OCI-LY7 (cell line): ENCODE measurements at regions not wholly inside any gene's neighbourhood (a gene's known extent, or its start where the extent isn't known, plus 50 kb on each side); places are given as distances from the start of the nearest gene placed in this dataset.

Experiments used
- BruUV-seq: library from RNA; stranded (reverse); fragments of 400-500 nt; replicated peaks from 2 replicates; lab custom pipeline; 2021; lab: Mats Ljungman, UMichigan
- CTCF ChIA-PET: fragments of 300-600 bp; sonication (Branson Sonifier 250); formaldehyde crosslinking; loops from one replicate; lab custom pipeline; 2022; ENCODE audit warnings: antibody characterized with exemption; ENCODE audit not compliant: unreplicated experiment; lab: Charles Lee
- POLR2A ChIA-PET: fragments of 300-600 bp; sonication (Branson Sonifier 250); formaldehyde crosslinking; loops from one replicate; lab custom pipeline; 2022; ENCODE audit warnings: antibody characterized with exemption; lab: Charles Lee
- DNase-seq: peaks from one replicate; pipeline ENCODE4 v3.0.0-alpha.2; 2015; ENCODE audit warnings: low spot score
- H2AFZ ChIP-seq: fragments of 200-600 bp; sonication (generic), shearing (Covaris generic); 2 replicates; pipeline ENCODE4 v1.6.1; 2014; ENCODE audit warnings: mild to moderate bottlenecking, antibody characterized with exemption, low read length, moderate library complexity
- H3K27ac ChIP-seq: fragments of 200-600 bp; sonication (generic); 2 replicates; pipeline ENCODE4 v1.5.1; 2014; ENCODE audit warnings: mixed run types, low read depth, mild to moderate bottlenecking, moderate library complexity, low read length, inconsistent platforms; ENCODE audit not compliant: poor library complexity, severe bottlenecking
- H3K36me3 ChIP-seq: fragments of 200-600 bp; sonication (generic); 2 replicates; pipeline ENCODE4 v1.6.1; 2014; ENCODE audit warnings: mild to moderate bottlenecking, antibody characterized with exemption, low read length, moderate library complexity, mixed read lengths; ENCODE audit not compliant: insufficient read depth
- H3K4me1 ChIP-seq: fragments of 200-600 bp; sonication (generic); 2 replicates; pipeline ENCODE4 v1.5.1; 2014; ENCODE audit warnings: mild to moderate bottlenecking, low read length; ENCODE audit not compliant: insufficient read depth, poor library complexity, severe bottlenecking
- H3K4me2 ChIP-seq: fragments of 200-600 bp; sonication (generic); 2 replicates; pipeline ENCODE4 v1.6.1; 2014; ENCODE audit warnings: mild to moderate bottlenecking, low read length
- H3K4me3 ChIP-seq: fragments of 200-600 bp; sonication (generic); 2 replicates; pipeline ENCODE4 v1.5.1; 2014; ENCODE audit warnings: mild to moderate bottlenecking, low read depth, low read length; ENCODE audit not compliant: poor library complexity, severe bottlenecking
- H3K79me2 ChIP-seq: fragments of 200-600 bp; sonication (generic); 2 replicates; pipeline ENCODE4 v1.6.1; 2016; ENCODE audit warnings: low read depth, mild to moderate bottlenecking, low read length, moderate library complexity, mixed read lengths; ENCODE audit not compliant: insufficient read depth
- H3K9me2 ChIP-seq: fragments of 200-600 bp; sonication (generic); 2 replicates; pipeline ENCODE4 v1.6.1; 2016; ENCODE audit warnings: mild to moderate bottlenecking, low read length, mixed read lengths; ENCODE audit not compliant: insufficient read depth
- H3K9me3 ChIP-seq: fragments of 200-600 bp; sonication (generic); 2 replicates; pipeline ENCODE4 v1.6.1; 2014; ENCODE audit warnings: mild to moderate bottlenecking, mixed run types, low read length, mixed read lengths
- H4K20me1 ChIP-seq: fragments of 200-600 bp; sonication (generic); 2 replicates; pipeline ENCODE4 v1.6.1; 2014; ENCODE audit warnings: mild to moderate bottlenecking, antibody characterized with exemption, low read length, moderate library complexity, mixed read lengths; ENCODE audit not compliant: insufficient read depth
- EZH2phosphoT487 ChIP-seq: fragments of 200-600 bp; sonication (generic); IDR thresholded peaks from 2 replicates; pipeline ENCODE4 v1.6.1; 2018; ENCODE audit warnings: low read depth, borderline replicate concordance, mild to moderate bottlenecking, mixed run types, antibody characterized with exemption, low read length, moderate library complexity, mixed read lengths
- intact Hi-C: fragments of 100-400 bp; cut with micrococcal nuclease; formaldehyde crosslinking; loops from one replicate; pipeline ENCODE4 v1.10.0; 2022; ENCODE audit not compliant: unreplicated experiment
- TF ChIP-seq, protein P1 (sequence below): fragments of 200-600 bp; sonication (generic); conservative IDR thresholded peaks from 2 replicates; pipeline ENCODE4 v1.5.1; 2014; ENCODE audit warnings: mild to moderate bottlenecking, antibody characterized with exemption, low read length, moderate library complexity, mixed read lengths

DNA sequence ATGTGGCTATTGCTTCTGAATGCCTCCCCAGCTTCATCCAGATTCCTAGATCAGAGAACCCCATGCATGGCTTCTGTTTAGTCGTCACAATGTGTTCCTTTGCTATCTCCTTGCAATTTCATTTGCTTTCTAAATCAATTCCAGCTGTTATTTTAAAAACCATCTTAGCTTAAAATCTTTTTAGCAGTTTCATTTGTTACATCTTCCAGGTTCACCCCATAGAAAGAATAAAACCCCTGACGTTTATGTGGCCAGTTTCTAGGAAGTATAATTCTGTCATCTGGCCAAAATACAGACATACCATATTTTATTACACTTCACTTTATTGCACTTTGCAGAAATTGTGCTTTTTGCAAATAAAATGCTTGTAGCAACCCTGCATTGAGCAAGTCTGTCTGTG, 278.4 kb downstream of the PTPRC start:
- intact Hi-C loops, result no loop called here
- H3K79me2 ChIP-seq, result peaks cover 63% of the 10 kb centered on the region; the same call in 1 of the 2 replicates
- CTCF ChIA-PET, result no interaction called here

DNA sequence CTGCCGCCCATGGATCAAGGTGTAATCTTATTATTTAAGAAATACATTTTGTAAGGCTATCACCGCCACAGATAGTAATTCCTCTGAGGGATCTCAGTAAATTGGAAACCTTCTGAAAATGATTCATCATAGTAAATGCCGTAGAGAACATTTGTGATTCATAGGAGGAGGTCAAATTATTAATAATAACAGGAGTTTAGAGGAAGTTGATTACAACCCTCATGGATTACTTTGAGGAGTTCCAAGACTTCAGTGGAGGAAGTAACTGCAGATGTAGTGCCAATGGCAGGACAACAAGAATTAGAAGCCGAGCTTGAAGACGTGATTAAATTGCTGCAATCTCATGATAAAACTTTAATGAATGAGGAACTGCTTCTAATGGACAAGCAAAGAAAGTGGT, 280.1 kb downstream of the PTPRC start:
- no peak for DNase-seq
- Histone ChIP-seq H2AFZ (no peak overlapping the region), H3K9me3 (no peaks in the 10 kb centered on the region), H3K27ac (no peak overlapping the region), H3K36me3 (peaks cover 37% of the 10 kb centered on the region), H3K4me3 (no peak overlapping the region), H3K9me2 (no peaks in the 10 kb centered on the region), H3K4me1 (peaks cover 19% of the 10 kb centered on the region), H3K79me2 (peaks cover 75% of the 10 kb centered on the region; the same call in 1 of the 2 replicates), H3K4me2 (no peak overlapping the region), H4K20me1 (peaks cover 13% of the 10 kb centered on the region; the same call in 1 of the 2 replicates)
- CTCF ChIA-PET, result no interaction called here
- intact Hi-C loops, result no loop called here
- BruUV-seq, result no TSS peak
- TF ChIP-seq, protein P1, sequence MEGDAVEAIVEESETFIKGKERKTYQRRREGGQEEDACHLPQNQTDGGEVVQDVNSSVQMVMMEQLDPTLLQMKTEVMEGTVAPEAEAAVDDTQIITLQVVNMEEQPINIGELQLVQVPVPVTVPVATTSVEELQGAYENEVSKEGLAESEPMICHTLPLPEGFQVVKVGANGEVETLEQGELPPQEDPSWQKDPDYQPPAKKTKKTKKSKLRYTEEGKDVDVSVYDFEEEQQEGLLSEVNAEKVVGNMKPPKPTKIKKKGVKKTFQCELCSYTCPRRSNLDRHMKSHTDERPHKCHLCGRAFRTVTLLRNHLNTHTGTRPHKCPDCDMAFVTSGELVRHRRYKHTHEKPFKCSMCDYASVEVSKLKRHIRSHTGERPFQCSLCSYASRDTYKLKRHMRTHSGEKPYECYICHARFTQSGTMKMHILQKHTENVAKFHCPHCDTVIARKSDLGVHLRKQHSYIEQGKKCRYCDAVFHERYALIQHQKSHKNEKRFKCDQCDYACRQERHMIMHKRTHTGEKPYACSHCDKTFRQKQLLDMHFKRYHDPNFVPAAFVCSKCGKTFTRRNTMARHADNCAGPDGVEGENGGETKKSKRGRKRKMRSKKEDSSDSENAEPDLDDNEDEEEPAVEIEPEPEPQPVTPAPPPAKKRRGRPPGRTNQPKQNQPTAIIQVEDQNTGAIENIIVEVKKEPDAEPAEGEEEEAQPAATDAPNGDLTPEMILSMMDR, result no peak
- TF ChIP-seq EZH2phosphoT487, result no peak
- POLR2A ChIA-PET, result interaction anchor here (0.6 to 4.1 kb wide), 8 partner anchors 9 to 945 kb away, joined by 3 to 19 read pairs (median 5); no protein-coding TSS in a partner anchor

More for the DNA sequence above, 278.4 kb downstream of the PTPRC start:
- Histone ChIP-seq H2AFZ (no peak overlapping the region), H4K20me1 (peaks cover 13% of the 10 kb centered on the region; the same call in 1 of the 2 replicates), H3K36me3 (peaks cover 48% of the 10 kb centered on the region), H3K4me2 (no peak overlapping the region), H3K9me3 (no peaks in the 10 kb centered on the region), H3K27ac (no peak overlapping the region), H3K4me1 (peaks cover 14% of the 10 kb centered on the region), H3K9me2 (no peaks in the 10 kb centered on the region), H3K4me3 (no peak overlapping the region)
- POLR2A ChIA-PET, result interaction anchor here (1.0 to 4.1 kb wide), 7 partner anchors 9 to 25 kb away, joined by 3 to 19 read pairs (median 6); no protein-coding TSS in a partner anchor
- TF ChIP-seq, protein P1, result no peak
- no peak for TF ChIP-seq EZH2phosphoT487
- BruUV-seq, result no TSS peak
- DNase-seq, result no peak
